Right renal cortex interstitium (tissue), 3 donors: ENCODE measurements at regions not wholly inside any gene's neighbourhood (a gene's known extent, or its start where the extent isn't known, plus 50 kb on each side); places are given as distances from the start of the nearest gene placed in this dataset.

Experiments
- DNase-seq, 3 donors: peaks; one replicate each; pipeline ENCODE4 v3.0.0-alpha.2; 2013; ENCODE audit warnings: low read depth in 3 of 3, low spot score in 2 of 3

- no peak for DNase-seq
Measured at GRCh38 chr18:78624646-78625279, 354.9 kb upstream of the SALL3 start.

- DNase-seq, result no peak
Measured at GRCh38 chr18:78625847-78626246, 353.8 kb upstream of the SALL3 start.

- DNase-seq, result no peak
Measured at GRCh38 chr18:78627551-78628346, 351.9 kb upstream of the SALL3 start.

GRCh38 chr18:78629426-78629825, 350.2 kb upstream of the SALL3 start:
- no peak for DNase-seq

GRCh38 chr18:78630356-78630755, 349.3 kb upstream of the SALL3 start:
- no peak for DNase-seq

DNA sequence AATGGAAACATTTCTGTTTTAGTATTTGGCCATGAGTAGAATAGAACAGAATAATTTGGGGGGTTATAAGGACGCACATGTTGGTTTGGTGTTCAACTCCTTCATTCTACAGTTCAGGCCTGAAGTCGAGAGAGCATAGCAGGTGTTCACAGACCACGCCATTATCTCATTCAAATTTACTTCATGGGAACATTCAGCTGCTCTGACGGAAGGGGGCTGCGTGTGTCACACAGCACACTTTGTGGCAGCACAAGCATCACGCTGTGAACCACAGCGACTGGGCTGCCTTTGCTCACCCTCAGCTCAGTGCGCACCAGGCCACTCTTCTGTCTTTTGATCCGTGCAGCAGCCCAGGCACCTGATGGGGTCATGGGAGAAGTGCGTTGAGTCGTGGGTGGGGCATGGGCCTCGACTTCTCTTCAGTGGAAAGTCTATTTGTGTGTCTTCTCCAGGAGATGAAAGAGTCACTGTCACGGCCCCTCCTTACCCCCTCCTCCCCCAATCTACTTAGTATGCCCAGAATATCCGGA, 348.6 kb upstream of the SALL3 start:
- no peak for DNase-seq

- DNase-seq, result no peak
Measured at GRCh38 chr18:78632111-78632541, 347.5 kb upstream of the SALL3 start.

GRCh38 chr18:78634061-78634696, 345.4 kb upstream of the SALL3 start:
- DNase-seq, result no peak

DNA sequence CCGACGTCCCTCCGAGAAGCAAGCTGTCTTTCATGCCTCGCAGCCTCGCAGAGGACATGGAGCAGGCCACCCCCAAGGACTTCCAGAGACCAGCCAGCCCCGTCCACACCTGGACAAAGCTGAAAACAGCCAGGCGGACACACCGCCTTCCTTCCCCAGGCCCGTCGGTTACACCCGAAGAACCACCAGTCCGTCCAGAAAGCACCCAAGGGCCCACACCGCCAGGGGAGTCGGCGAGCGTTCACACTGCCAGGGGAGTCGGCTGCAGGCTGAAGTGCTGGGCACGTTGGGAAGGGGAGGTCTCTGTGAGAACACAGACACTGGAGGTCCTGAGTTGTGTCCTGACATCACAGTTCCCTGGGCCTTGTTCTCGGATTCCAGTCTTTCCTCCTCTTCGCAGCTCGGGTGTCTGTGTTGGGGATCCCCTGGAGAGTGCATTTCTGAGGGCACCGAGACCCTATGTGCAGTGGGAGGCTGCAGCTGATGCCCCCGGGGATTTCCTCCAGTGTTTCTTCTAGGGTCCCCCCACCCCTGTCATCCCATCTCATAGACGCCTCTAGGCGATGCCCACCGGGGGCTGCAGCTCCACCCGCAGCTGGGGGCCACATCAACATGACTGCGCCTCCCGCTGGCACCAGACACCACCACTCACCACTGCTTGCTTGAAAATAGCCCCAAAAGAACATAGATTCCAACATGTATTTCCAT, 344.4 kb upstream of the SALL3 start:
- DNase-seq, result no peak

GRCh38 chr18:78636260-78636659, 343.4 kb upstream of the SALL3 start:
- no peak for DNase-seq

- no peak for DNase-seq
Measured at GRCh38 chr18:78637442-78638402, 341.9 kb upstream of the SALL3 start.

GRCh38 chr18:78639006-78639950, 340.3 kb upstream of the SALL3 start:
- no peak for DNase-seq

DNA sequence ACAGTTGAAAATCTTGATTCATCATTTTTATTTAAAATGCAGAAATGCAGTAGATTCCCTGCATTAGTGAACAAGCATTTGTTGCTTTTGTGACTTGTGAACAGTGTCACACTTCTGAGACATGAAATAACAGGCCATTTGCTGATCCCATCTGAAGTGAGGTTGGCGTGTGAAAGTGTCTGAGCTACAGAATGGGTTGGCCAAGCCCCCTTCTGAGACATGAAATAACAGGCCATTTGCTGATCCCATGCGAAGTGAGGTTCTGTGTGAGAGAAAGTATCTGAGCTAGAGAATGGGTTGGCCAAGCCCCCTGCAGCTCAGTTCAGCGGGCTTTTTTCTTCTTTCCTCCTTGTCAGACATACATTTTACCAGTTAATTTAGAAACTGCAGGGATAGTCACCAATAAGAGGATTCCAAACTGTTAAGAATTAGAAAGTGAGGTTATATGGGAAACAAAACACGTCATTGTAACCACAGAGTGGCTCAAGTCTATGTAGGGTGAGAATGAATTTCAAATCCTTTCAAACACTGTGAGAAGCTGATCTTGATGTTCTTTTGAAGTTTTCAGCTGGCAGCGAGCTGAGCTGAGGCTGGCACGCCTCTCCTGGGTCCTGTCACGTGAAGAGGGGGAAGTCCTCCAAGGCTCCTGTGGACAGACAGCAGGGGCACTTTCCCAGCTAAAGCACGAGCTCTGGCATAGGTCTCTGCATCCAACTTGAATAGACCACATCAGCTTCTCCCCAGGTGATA, 339.2 kb upstream of the SALL3 start:
- no peak for DNase-seq

DNA sequence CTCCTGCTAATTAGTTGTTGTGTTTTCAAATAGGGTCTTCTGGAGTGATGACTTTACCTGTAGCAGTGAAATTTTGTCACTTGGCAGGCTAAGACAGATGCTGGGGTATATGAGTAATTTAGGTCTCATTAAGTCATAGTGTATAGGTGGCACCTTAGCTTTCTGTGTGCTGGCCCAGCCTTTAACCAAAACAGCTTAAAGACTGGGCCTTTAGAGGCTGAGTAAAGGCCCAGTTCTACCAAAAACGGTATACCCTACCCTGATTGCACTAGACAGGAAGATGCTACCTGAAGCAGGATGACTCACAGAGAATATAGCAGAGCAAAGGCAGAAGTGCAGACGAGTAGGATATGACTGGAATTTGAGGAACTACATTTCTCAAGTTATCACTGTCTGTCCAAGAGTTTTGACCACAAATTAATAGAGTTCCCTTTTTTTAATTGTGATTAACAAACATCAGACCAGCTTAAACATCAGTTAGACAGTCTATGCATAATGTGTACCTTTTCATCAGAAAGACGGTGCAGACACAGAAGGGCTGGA, 337.9 kb upstream of the SALL3 start:
- DNase-seq, result no peak

- no peak for DNase-seq
Measured at GRCh38 chr18:78642296-78642951, 337.2 kb upstream of the SALL3 start.

GRCh38 chr18:78643004-78643403, 336.6 kb upstream of the SALL3 start:
- no peak for DNase-seq

GRCh38 chr18:78643981-78644380, 335.6 kb upstream of the SALL3 start:
- DNase-seq, result no peak
